WTC11 (cell line): ENCODE measurements at regions not wholly inside any gene's neighbourhood (a gene's known extent, or its start where the extent isn't known, plus 50 kb on each side); places are given as distances from the start of the nearest gene placed in this dataset.

ENCODE experiments used
- ATAC-seq: fragments of 200-7000 bp; cut with Tn5 transposase; 2 replicates; pipeline ENCODE4 v1.10.0; 2021; ENCODE audit warnings: mild to moderate bottlenecking, moderate library complexity
- CTCF ChIA-PET: fragments of 300-600 bp; sonication (Branson Sonifier 250); formaldehyde crosslinking; loops from one replicate; lab custom pipeline; 2021; ENCODE audit warnings: antibody characterized with exemption; lab: Charles Lee
- POLR2A ChIA-PET: fragments of 350-600 bp; sonication (Branson Sonifier 250); formaldehyde crosslinking; loops from one replicate; lab custom pipeline; 2021; ENCODE audit warnings: antibody characterized with exemption; lab: Charles Lee
- DNase-seq: peaks from one replicate; pipeline ENCODE4 v3.0.0; 2021; ENCODE audit warnings: low spot score
- H3K27ac Mint-ChIP-seq: 2 replicates; pipeline ENCODE4 v1.8.0; 2021; ENCODE audit warnings: mixed read lengths
- H3K27me3 Mint-ChIP-seq: 2 replicates; pipeline ENCODE4 v1.8.0; 2021; ENCODE audit warnings: low read depth, mild to moderate bottlenecking, moderate library complexity, mixed read lengths
- H3K36me3 Mint-ChIP-seq: 2 replicates; pipeline ENCODE4 v1.8.0; 2021; ENCODE audit warnings: mixed read lengths
- H3K4me1 Mint-ChIP-seq: 2 replicates; pipeline ENCODE4 v1.8.0; 2022; ENCODE audit warnings: mixed read lengths
- H3K4me3 Mint-ChIP-seq: 2 replicates; pipeline ENCODE4 v1.8.0; 2021; ENCODE audit warnings: mild to moderate bottlenecking, moderate library complexity, mixed read lengths
- H3K9me3 Mint-ChIP-seq: 2 replicates; pipeline ENCODE4 v1.8.0; 2021; ENCODE audit warnings: mixed read lengths
- AFF4 ChIP-seq: sonication (generic); formaldehyde crosslinking; IDR thresholded peaks from 2 replicates; pipeline ENCODE4 v1.8.1; 2023; ENCODE audit warnings: mild to moderate bottlenecking, missing genetic modification reagents, borderline replicate concordance
- ATF3 ChIP-seq: sonication (generic); formaldehyde crosslinking; conservative IDR thresholded peaks from 2 replicates; pipeline ENCODE4 v1.8.1; 2022; ENCODE audit warnings: mild to moderate bottlenecking, missing genetic modification reagents
- CREB1 ChIP-seq: sonication (generic); formaldehyde crosslinking; IDR thresholded peaks from 2 replicates; pipeline ENCODE4 v1.8.0; 2023; ENCODE audit warnings: mild to moderate bottlenecking, missing genetic modification reagents
- CTCF ChIP-seq: fragments of 200-600 bp; IDR thresholded peaks from 2 replicates; pipeline ENCODE4 v1.8.0; 2022; ENCODE audit warnings: antibody characterized with exemption
- E2F1 ChIP-seq: sonication (generic); formaldehyde crosslinking; IDR thresholded peaks from 2 replicates; pipeline ENCODE4 v1.8.0; 2022; ENCODE audit warnings: mild to moderate bottlenecking, missing genetic modification reagents
- ELF4 ChIP-seq: sonication (generic); formaldehyde crosslinking; IDR thresholded peaks from 2 replicates; pipeline ENCODE4 v1.8.1; 2022; ENCODE audit warnings: low read depth, mild to moderate bottlenecking, moderate library complexity, missing genetic modification reagents
- FOXJ3 ChIP-seq: sonication (generic); formaldehyde crosslinking; IDR thresholded peaks from 2 replicates; pipeline ENCODE4 v1.9.0; 2021; ENCODE audit warnings: missing genetic modification reagents, mild to moderate bottlenecking, borderline replicate concordance
- FOXP1 ChIP-seq: sonication (generic); formaldehyde crosslinking; IDR thresholded peaks from 2 replicates; pipeline ENCODE4 v1.8.0; 2022; ENCODE audit warnings: missing genetic modification reagents, mild to moderate bottlenecking, moderate library complexity, borderline replicate concordance
- HMGXB4 ChIP-seq: sonication (generic); formaldehyde crosslinking; IDR thresholded peaks from 2 replicates; pipeline ENCODE4 v1.8.1; 2023; ENCODE audit warnings: mild to moderate bottlenecking, moderate library complexity, missing genetic modification reagents
- IRF1 ChIP-seq: sonication (generic); formaldehyde crosslinking; IDR thresholded peaks from 2 replicates; pipeline ENCODE4 v1.8.0; 2023; ENCODE audit warnings: missing genetic modification reagents
- MXD4 ChIP-seq: fragments of 250-450 bp; sonication (Bioruptor Pico); IDR thresholded peaks from 2 replicates; pipeline ENCODE4 v1.8.0; 2021; ENCODE audit warnings: mild to moderate bottlenecking, moderate library complexity, borderline replicate concordance
- MYBL2 ChIP-seq: sonication (generic); formaldehyde crosslinking; IDR thresholded peaks from 2 replicates; pipeline ENCODE4 v1.8.1; 2023; ENCODE audit warnings: mild to moderate bottlenecking, moderate library complexity, missing genetic modification reagents
- SMAD3 ChIP-seq: sonication (generic); formaldehyde crosslinking; IDR thresholded peaks from 2 replicates; pipeline ENCODE4 v1.8.0; 2022; ENCODE audit warnings: missing genetic modification reagents, mild to moderate bottlenecking, borderline replicate concordance
- SMAD4 ChIP-seq: sonication (generic); formaldehyde crosslinking; IDR thresholded peaks from 2 replicates; pipeline ENCODE4 v1.8.0; 2022; ENCODE audit warnings: mild to moderate bottlenecking, missing genetic modification reagents
- SOX15 ChIP-seq: fragments of 250-450 bp; sonication (Bioruptor Pico); IDR thresholded peaks from 2 replicates; pipeline ENCODE4 v1.9.0; 2021; ENCODE audit warnings: mild to moderate bottlenecking
- USF1 ChIP-seq: sonication (generic); formaldehyde crosslinking; IDR thresholded peaks from 2 replicates; pipeline ENCODE4 v1.8.0; 2022; ENCODE audit warnings: mild to moderate bottlenecking, missing genetic modification reagents
- ZNF121 ChIP-seq: sonication (generic); formaldehyde crosslinking; IDR thresholded peaks from 2 replicates; pipeline ENCODE4 v1.8.0; 2023; ENCODE audit warnings: missing genetic modification reagents
- ZNF232 ChIP-seq: sonication (generic); formaldehyde crosslinking; IDR thresholded peaks from 2 replicates; pipeline ENCODE4 v1.8.0; 2022; ENCODE audit warnings: mild to moderate bottlenecking, missing genetic modification reagents
- ZNF263 ChIP-seq: sonication (generic); formaldehyde crosslinking; IDR thresholded peaks from 2 replicates; pipeline ENCODE4 v1.8.1; 2022; ENCODE audit warnings: low read depth, mild to moderate bottlenecking, moderate library complexity, missing genetic modification reagents
- ZNF281 ChIP-seq: sonication (generic); formaldehyde crosslinking; IDR thresholded peaks from 2 replicates; pipeline ENCODE4 v1.8.0; 2023; ENCODE audit warnings: mild to moderate bottlenecking, missing genetic modification reagents

GRCh38 chr9:103430469-103430868, 435.3 kb downstream of the CYLC2 start (continued):
- TF ChIP-seq AFF4 (CRISPR knock-in tag) (no peak), CREB1 (CRISPR knock-in tag) (no peak), ELF4 (no peak), ZNF121 (CRISPR knock-in tag) (no peak), ZNF263 (CRISPR knock-in tag) (no peak), IRF1 (no peak), SMAD3 (CRISPR knock-in tag) (no peak), CTCF (no peak), ZNF281 (CRISPR knock-in tag) (no peak), ATF3 (CRISPR knock-in tag) (no peak), MYBL2 (CRISPR knock-in tag) (no peak), SMAD4 (CRISPR knock-in tag) (no peak), HMGXB4 (CRISPR knock-in tag) (no peak), SOX15 (no peak), ZNF232 (no peak)

GRCh38 chr9:103431809-103432208, 436.7 kb downstream of the CYLC2 start:
- H3K36me3 Mint-ChIP-seq = no peaks in the 10 kb centered on the region
- no peaks in the 10 kb centered on the region for H3K4me1 Mint-ChIP-seq
- peaks cover 19% of the 10 kb centered on the region for H3K9me3 Mint-ChIP-seq
- no peak overlapping the region for H3K4me3 Mint-ChIP-seq
- no peak overlapping the region for H3K27ac Mint-ChIP-seq
- CTCF ChIA-PET = no interaction called here
- ATAC-seq (no peak), DNase-seq (no peak)
- POLR2A ChIA-PET = no interaction called here
- H3K27me3 Mint-ChIP-seq = no peaks in the 10 kb centered on the region
- no peak for TF ChIP-seq USF1
- TF ChIP-seq FOXP1 (CRISPR knock-in tag) = no peak
- TF ChIP-seq E2F1 (CRISPR knock-in tag) = no peak
- no peak for TF ChIP-seq ZNF281 (CRISPR knock-in tag)
- no peak for TF ChIP-seq MXD4
- no peak for TF ChIP-seq FOXJ3 (CRISPR knock-in tag)
